GM19438 (cell line): ENCODE measurements at regions not wholly inside any gene's neighbourhood (a gene's known extent, or its start where the extent isn't known, plus 50 kb on each side); places are given as distances from the start of the nearest gene placed in this dataset.

Experiments used
- ATAC-seq: cut with Tn5 transposase; IDR thresholded peaks from one replicate; pipeline ENCODE4 v1.9.1; 2021; ENCODE audit warnings: low read depth; ENCODE audit not compliant: unreplicated experiment

DNA sequence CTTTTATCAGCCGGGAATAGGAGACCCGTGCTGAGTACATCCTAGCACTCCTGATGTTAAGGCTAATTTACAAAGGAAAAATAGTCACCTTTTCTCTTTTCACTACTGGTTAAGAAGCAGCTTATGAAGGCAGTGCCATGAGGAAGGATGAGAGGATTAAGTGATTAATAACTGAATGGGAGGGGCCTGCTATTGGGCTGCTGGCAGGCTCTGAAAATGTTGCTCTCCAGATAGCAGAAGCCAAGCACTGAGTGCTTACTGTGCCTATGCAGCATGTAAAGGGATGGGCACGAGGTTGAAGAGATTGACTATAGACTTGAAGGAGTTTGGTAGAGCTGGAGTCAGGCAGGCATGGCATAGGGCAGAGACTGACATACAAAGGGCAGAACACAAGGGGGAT is 282.4 kb upstream of the THSD7B start:
- ATAC-seq: no peak

DNA sequence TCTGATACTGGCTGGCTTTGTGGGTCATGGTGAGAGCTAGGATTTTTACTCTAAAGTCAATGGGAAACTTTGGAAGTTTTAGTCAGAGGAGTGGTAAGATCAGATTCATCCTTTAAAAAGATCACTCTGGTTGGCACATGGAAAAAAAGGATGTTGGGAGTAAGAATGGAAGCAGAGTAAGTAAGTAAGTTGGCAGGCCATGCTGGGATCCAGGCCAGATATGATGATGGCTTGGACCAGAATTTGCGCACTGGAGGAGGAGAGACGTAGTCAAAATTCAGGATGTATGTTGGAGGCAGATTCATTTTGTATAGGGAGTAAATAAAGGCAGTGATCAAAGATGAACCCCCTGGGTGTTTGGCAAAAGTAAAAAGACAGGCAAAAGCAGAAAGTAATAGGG is 283.3 kb upstream of the THSD7B start:
- ATAC-seq: no peak

DNA sequence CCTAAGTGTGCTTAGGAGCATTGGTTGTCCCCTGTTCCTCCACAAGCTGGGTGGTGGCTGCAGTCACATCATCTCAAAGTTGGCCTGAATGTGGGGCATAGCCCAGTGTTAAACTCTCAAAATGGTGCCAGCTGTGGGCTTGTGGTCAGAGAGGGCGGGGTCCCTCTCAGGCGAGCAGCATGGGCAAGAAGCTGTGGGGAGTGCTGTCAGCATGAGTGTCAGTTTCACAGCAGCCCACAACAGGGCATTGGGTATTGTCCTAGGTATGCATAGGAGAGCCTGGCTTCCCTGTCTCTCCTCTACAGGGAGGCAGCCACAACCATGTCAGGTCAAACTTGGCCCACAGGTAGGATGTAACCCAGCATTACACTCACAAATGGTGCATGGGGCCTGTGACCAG is 285.6 kb upstream of the THSD7B start:
- ATAC-seq: no peak

DNA sequence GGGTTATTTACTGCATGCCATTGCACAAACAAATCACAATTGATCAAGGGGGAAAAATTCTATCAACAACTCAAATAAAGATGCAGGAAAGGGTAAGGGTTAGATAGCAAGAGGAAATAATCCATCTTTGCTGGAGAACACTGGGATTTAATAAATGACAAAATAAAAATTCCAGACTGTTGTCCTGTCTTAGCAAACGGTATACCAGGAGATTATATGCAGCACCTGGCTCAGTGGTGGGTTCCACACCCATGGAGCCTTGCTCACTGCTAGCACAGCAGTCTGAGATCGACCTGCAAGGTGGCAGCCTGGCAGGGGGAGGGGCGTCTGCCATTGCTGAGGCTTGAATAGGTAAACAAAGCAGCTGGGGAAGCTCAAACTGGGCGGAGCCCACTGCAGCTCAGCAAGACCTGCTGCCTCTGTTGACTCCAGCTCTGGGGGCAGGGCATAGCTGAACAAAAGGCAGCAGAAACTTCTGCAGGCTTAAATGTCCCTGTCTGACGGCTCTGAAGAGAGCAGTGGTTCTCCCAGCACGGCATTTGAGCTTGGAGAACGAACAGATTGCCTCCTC is 296.5 kb upstream of the THSD7B start:
- no peak for ATAC-seq

DNA sequence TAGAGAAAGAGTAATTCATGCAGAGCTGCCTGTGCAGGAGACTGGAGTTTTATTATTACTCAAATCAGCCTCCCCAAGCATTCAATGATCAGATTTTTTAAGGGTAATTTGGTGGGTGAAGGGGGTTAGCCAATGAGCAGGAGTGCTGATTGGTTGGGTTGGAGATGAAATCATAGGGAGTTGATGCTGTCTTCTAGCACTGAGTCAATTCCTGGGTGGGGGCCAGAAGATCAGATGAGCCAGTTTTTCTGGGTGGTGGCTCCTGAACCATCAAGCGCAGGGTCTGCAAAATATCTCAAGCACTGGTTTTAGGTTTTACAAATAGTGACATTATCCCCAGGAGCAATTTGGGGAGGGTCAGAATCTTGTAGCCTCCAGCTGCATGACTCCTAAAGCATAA is 312.8 kb upstream of the THSD7B start:
- no peak for ATAC-seq

DNA sequence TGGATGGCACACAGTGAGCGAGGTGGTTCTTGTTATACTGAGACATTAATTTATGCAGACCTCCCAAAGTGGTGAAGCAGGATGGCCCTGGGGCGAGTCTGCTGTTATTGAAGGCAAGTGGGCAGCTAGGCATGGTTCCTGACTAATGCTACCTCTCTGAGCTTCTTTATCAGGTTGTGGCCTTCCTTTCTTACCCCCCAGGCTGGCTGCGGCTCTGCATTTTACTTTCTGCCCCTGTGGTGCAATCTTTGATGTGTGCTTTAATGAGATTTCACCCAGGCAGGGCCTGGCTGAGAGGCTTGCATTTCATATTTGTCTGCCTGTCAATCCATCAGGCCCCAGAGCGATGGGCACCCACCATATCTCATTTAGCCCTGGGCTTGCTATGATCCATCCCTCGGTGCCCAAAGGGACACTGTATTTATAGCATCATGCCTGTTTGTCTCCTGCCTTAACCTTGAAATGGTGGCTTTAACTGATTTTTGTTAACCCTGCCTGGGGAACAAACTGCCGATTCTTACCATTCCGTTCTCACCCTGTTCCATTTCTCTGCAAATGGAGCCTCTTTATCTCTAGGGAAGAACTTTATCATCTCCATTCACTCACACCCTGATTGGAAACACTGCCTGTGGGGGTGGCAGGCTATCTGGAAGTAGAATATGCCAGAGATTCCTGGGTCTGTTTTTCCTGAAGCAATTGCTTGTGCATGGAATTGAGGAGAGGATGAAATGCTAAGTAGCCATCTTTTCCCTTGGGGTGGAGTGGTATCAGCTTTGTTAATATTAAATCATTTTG is 316.2 kb upstream of the THSD7B start:
- no peak for ATAC-seq

DNA sequence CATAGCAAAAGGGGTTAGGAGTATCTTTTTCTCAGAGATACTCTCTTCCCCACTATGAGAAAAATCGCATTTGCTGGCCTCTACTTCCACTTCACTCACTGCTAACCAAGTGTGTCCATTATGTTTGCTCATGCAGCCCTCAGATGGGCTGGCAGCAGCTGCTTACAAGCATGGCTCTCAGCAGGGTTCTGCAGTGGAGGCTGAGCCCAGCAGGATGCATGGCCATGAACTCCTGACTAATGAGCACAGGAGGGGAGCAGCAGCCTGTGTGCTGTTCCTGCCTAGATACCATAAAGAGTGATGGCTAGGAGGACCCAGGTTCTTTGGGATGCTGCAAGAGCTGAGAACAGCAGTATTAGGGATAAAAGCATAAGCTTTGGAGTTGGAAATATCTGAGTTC is 316.9 kb upstream of the THSD7B start:
- ATAC-seq: no peak

DNA sequence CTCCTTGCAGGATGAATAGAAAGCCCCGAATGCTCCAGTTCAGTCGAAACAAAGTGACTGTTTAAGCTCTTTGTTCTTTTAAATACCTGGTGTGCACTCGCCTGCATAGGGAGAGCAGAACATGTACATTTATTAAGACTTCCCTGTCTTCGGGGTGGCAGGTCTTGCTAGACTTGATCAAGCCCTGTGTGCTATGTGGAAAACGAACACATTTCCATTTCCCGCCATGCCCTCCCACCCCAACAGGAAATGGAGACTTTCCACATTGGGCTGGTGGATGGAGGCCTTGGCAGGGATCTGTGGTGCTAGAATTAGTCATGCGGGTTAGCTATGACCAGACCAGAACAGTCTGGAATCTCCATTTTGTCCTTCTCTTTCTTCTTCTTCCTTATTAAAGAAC is 321.0 kb upstream of the THSD7B start:
- no peak for ATAC-seq

DNA sequence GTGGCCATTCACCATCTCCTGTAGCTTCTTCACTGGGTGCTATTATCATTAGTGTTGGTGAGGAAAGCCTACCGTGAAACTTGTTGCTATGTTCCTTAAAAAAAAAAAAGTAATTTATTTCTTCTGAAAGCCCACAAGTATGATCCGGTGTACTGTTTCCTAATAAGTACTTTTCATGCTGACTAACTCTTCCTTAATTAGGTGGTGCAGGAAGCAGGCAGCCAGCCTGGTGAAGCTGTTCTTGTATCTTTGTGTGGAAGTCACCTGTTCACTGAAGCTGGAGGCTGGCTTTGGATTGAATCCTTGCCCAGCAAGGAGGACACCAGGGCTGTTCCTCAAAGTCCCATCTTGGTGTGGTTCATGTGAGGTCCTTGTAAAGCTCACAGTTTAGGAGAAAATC is 321.7 kb upstream of the THSD7B start:
- ATAC-seq: no peak

DNA sequence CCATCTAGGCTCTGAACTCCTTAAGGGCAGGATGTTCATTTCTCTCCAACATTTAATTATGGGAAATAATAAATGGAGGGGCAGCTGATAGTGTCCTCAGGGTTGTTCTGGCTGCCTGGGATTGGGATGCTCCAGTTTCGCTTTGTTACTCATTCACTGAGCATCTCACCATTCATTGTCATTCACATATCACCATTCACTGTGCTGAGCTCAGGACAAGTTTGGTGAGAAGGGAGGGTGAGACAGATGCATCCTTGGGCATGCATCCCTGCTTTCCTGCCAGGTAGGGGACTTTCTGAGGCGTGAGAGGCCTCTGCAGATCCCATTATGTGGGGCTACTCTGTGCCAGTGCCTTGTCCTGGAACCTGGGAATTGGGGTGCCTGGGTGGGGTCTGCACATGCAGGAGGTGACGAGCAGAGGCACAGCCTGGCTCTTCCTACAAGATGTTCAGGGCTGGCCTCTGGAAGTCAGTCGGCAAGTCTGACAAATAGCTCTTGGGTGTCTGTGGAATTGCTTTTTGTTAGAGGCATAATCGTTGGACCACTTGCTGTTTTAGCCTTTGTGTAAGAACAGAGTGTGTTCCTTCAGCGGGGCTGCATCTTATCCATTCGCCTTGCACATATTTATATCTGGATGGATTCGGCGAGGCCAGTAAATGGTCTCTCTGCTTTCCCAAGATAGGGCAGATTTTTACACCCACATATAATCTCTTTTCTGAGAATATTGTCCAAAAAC is 323.2 kb upstream of the THSD7B start:
- no peak for ATAC-seq

DNA sequence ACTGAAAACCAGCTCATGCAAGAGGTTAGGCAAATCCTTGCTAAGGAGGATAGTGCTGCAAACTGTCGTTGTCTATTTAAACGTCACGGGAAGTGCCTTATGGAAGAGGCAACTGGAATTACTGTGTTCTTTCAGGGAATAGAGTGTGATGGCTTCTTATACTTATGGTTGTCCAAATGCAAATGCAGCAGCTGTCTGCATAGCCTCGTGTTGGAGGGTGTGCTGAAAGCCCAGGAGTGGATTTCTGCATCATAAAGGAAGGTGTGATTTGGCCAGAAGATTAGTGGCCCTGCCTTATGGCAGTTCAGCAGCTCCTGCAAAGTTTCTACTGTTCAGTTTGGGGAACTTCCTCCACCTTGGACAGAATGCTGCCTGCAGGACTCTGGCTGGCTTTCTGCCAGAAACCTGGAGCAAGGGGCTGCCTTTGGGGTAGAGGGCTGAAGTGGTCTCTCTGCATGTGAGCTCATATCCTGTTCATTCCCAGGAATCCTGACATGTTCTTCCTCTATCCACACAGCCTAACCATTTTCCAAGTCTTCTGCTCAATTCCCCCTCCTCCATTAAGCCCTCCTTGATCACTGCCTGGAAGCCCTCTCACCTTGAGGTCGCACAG is 321.2 kb upstream of the CXCR4 start:
- no peak for ATAC-seq

DNA sequence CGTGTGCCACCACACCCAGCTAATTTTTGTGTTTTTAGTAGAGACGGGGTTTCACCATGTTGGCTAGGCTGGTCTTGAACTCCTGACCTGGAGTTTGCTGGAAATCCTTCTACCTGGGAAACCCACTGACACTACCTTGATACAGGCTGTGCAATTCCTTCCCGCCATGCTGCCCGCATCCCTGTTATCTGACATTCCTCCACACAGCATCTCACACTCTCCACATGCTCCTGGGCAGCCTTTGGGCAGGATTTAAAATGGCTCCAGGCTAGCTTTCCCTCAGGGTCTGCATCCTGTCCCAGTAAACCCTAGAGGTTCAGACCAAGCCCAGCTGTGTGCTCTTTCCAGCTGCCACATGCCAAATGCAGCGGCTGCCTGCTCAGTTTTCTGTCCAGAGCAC is 319.5 kb upstream of the CXCR4 start:
- no peak for ATAC-seq

DNA sequence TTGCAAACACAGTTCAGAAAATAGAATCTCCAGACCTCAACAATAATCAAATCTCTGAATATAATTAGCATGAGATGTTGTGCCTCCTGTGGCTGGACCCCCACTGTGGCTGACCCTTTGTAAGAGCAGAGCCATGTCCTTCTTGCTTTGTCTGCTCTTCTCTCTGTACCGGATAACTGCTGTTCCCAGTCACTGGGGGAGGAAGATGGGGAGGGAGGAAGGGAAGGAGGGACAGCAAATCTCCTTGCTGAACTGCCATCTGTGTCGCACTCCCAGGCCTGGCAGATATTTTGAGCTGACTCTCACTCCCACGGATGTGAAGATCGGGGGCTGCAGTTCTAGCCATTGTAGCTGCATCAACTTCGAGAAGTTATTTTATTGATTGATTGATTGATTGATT is 319.0 kb upstream of the CXCR4 start:
- no peak for ATAC-seq

DNA sequence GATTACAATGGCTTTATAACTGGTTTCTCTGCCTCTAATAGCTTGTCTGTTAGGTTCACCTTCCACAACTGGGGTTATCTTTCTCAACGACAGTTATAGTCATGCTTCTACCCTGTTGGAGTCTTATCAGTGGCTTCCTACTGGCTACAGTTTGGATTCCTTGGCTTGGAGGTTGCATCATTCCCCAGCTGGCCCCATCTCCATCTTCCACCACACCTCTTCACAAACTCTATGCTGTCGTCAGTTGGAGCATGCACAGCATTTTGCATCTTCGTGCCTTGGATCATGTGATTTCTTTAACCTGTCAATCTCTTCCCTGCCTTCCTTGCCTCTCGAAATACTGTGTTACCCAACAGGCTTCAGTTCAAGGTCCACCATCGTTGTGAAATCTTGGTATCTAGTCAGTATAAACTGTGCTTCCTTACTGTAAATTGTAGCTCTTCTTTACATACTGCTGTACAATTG is 316.3 kb upstream of the CXCR4 start:
- no peak for ATAC-seq

DNA sequence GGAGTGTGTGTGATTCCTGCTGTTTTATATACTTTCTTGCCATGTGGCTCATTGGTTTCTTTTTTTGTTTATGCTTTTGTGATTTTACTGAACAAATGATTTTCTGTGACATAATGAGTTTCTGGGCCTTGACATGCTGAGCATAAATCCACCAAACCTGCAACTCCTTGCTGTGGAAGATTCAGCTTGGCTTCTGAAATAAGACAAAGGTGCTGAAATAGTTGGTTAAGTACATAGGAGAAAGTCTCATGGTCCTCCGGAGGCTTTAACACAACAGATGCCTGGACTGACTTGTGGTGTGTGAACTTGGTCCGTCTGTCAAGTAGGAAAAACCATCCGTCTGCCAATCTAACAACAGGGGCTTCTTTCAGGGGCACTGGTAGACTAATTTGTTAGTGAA is 315.3 kb upstream of the CXCR4 start:
- ATAC-seq: no peak

DNA sequence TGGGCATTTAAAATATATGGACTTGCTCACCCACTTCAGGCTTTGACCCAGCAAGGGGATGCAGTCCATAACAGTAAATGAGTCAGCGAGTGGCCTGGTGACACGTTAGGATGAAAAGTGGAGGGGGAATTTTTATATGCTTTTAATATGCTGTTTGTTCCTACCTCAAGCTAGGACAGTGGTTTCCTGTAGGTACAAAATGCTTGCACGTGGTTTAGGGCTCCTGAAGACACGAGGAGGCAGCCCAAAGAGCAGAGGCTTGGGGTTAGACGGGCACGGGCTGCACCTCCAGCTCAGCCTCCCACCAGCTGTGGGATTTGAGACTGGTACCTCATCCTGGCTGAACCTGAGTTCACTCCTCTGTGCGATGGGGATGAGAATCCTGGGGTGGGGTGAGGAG is 306.2 kb upstream of the CXCR4 start:
- ATAC-seq: no peak

DNA sequence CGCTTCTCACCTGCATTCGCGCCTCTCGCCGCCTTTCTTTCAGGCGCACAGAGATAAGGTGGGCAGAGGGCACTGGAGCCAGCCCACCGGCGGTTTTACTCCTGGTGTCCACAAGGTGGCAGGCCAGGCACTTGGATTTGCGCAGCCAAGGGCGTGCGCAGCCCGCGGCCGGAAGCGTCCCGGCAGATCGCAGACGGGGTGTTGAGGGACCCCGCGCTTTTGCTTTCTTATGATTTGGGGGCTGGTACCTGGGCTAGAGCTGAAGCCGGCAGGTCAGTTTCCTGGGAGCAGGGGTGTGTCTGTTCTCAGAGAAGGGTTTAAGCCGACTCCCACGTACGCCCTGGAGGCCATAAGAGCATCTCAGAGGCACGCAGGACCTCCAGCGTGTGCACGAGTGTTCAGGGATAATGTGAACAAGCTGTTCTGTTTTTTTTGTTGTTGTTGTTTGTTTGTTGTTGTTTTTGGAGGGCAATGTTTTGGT is 305.6 kb upstream of the CXCR4 start:
- ATAC-seq: peak; percentile 100

DNA sequence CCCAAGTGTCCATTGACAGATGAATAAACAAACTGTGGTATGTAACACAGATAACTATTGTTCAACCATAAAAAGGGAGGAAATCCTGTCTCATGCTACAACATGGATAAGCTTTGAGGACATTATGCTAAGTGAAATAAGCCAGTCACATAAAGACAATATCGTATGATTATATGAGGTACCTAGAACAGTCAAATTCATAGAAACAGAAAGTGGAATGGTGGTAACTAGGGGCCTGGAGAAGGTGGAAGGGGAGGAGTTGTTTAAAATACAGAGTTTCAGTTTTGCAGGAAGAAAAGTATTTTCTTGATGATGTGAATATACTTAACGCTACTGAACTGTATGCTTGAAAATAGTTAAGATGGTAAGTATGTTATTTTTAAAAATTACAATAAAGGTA is 304.6 kb upstream of the CXCR4 start:
- no peak for ATAC-seq

DNA sequence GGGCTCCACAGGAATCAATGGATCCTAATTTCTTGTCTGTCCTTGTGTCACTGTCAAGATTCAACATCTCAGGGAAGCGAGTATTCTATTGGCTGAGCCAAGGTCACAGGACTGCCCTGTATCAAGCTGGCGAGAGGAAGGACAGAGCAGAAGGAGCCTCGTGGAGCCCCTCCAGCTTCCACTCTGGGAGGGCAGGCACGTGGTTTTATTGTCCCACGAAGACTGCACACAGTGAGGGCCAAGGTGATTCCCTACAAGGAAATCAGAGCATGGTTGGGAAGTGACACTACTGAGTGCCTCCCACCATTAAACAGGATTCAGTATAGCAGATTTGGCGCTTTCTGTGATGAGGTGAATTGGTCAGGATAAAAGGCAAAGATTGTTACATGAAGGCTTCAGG is 302.4 kb upstream of the CXCR4 start:
- no peak for ATAC-seq

DNA sequence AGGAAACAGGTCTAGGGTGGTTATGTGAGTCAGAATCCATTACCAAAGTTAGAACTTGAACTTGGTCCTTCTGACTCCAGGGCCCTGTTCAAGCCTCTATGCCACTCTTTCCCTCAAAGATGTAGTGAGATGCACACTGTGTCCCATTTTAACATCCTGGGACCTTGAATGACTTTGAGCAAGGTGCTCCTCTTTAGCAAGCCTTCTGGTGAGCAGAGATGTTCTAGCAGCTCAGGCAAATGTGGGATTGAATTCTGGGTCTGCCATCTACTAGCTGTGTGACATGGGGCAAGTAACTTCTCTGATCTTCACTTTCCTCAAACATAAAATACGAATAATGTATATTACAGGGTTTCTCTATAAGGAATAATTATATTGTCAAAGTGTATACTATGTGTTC is 294.0 kb upstream of the CXCR4 start:
- no peak for ATAC-seq

DNA sequence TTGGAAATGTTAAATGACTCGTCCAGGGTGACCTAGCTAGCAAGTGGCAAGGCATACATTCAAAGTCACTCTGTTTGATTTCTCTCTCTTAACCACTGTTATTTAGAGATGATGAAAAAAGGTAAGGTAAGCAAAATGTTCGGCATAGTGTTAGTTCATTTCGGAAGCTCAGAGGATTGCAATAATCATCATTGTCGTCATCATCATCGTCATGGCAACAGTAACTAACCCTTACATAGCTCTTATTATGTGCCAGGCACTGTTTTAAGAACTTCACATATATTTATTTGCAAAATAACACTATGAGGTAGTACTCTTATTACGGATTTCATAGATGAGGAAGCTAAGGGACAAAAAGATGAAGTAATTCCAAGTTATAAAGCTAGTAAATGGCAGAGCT is 292.7 kb upstream of the CXCR4 start:
- no peak for ATAC-seq
